ENCODE measurements at regions not wholly inside any gene's neighbourhood (a gene's known extent, or its start where the extent isn't known, plus 50 kb on each side); places are given as distances from the start of the nearest gene placed in this dataset.
"Not testable (repeated sequence)": the region's sequence is repeated elsewhere in the genome, so short reads cannot be mapped to it uniquely, and the experiment has no call there.

GRCh38 chr10:9357471-9357870, 1303.0 kb downstream of the GATA3 start:
- no peak overlapping the region for H3K27ac ChIP-seq (ENCODE audit: low read depth in 1 of 2, low read length in 1 of 2)
- no peaks in the 10 kb centered on the region for H3K27me3 ChIP-seq (ENCODE audit: control insufficient read depth in 2 of 2, insufficient read depth in 1 of 2, low read length in 1 of 2)
- no peaks in the 10 kb centered on the region for H3K36me3 ChIP-seq (ENCODE audit: control insufficient read depth in 2 of 2, insufficient read depth in 2 of 2, low read length in 1 of 2)
- H3K4me3 ChIP-seq (ENCODE audit: low read length in 2 of 2) = no peak overlapping the region
- WGBS = 90% methylated on average over 4 of the region's 4 CpGs
- peaks cover 0 to under 1% of the 10 kb centered on the region in 2 donors for H3K4me1 ChIP-seq (ENCODE audit: control insufficient read depth in 2 of 2, insufficient read depth in 2 of 2, low read length in 2 of 2)
- no peak for DNase-seq (ENCODE audit: low read depth in 6 of 9, low spot score in 9 of 9)
- no peaks in the 10 kb centered on the region for H3K9me3 ChIP-seq (ENCODE audit: control insufficient read depth in 2 of 2, insufficient read depth in 1 of 2, low read length in 1 of 2)

GRCh38 chr10:9362721-9363120, 1308.2 kb downstream of the GATA3 start:
- H3K27me3 ChIP-seq (ENCODE audit: control insufficient read depth in 2 of 2, insufficient read depth in 1 of 2, low read length in 1 of 2) = no peaks in the 10 kb centered on the region
- H3K36me3 ChIP-seq (ENCODE audit: control insufficient read depth in 2 of 2, insufficient read depth in 2 of 2, low read length in 1 of 2) = no peaks in the 10 kb centered on the region
- peaks cover 0 to 4% of the 10 kb centered on the region in 2 donors for H3K4me1 ChIP-seq (ENCODE audit: control insufficient read depth in 2 of 2, insufficient read depth in 2 of 2, low read length in 2 of 2)
- no peaks in the 10 kb centered on the region for H3K9me3 ChIP-seq (ENCODE audit: control insufficient read depth in 2 of 2, insufficient read depth in 1 of 2, low read length in 1 of 2)
- 38% methylated on average over 5 of the region's 5 CpGs for WGBS
- H3K4me3 ChIP-seq (ENCODE audit: low read length in 2 of 2) = no peak overlapping the region
- no peak overlapping the region for H3K27ac ChIP-seq (ENCODE audit: low read depth in 1 of 2, low read length in 1 of 2)
- peak in 5 of 9 donors; percentile 5 to 26 (median 9) for DNase-seq (ENCODE audit: low read depth in 6 of 9, low spot score in 9 of 9)

GRCh38 chr10:9379183-9379582, 1324.7 kb downstream of the GATA3 start:
- Histone ChIP-seq H3K4me1 (ENCODE audit: control insufficient read depth in 2 of 2, insufficient read depth in 2 of 2, low read length in 2 of 2) (no peaks in the 10 kb centered on the region), H3K4me3 (ENCODE audit: low read length in 2 of 2) (no peak overlapping the region), H3K27me3 (ENCODE audit: control insufficient read depth in 2 of 2, insufficient read depth in 1 of 2, low read length in 1 of 2) (no peaks in the 10 kb centered on the region), H3K27ac (ENCODE audit: low read depth in 1 of 2, low read length in 1 of 2) (no peak overlapping the region), H3K36me3 (ENCODE audit: control insufficient read depth in 2 of 2, insufficient read depth in 2 of 2, low read length in 1 of 2) (no peaks in the 10 kb centered on the region), H3K9me3 (ENCODE audit: control insufficient read depth in 2 of 2, insufficient read depth in 1 of 2, low read length in 1 of 2) (no peaks in the 10 kb centered on the region)
- WGBS = 97% methylated on average over 15 of the region's 15 CpGs
- DNase-seq (ENCODE audit: low read depth in 6 of 9, low spot score in 9 of 9) = no peak

- no peak for DNase-seq (ENCODE audit: low read depth in 6 of 9, low spot score in 9 of 9)
- Histone ChIP-seq H3K27ac (ENCODE audit: low read depth in 1 of 2, low read length in 1 of 2) (no peak overlapping the region), H3K4me3 (ENCODE audit: low read length in 2 of 2) (no peak overlapping the region), H3K9me3 (ENCODE audit: control insufficient read depth in 2 of 2, insufficient read depth in 1 of 2, low read length in 1 of 2) (no peaks in the 10 kb centered on the region), H3K36me3 (ENCODE audit: control insufficient read depth in 2 of 2, insufficient read depth in 2 of 2, low read length in 1 of 2) (no peaks in the 10 kb centered on the region), H3K27me3 (ENCODE audit: control insufficient read depth in 2 of 2, insufficient read depth in 1 of 2, low read length in 1 of 2) (no peaks in the 10 kb centered on the region), H3K4me1 (ENCODE audit: control insufficient read depth in 2 of 2, insufficient read depth in 2 of 2, low read length in 2 of 2) (no peaks in the 10 kb centered on the region)
- WGBS = 90% methylated on average over 5 of the region's 5 CpGs
Measured at GRCh38 chr10:9381733-9382532, 1327.4 kb downstream of the GATA3 start.

- Histone ChIP-seq H3K9me3 (ENCODE audit: control insufficient read depth in 2 of 2, insufficient read depth in 1 of 2, low read length in 1 of 2) (no peaks in the 10 kb centered on the region), H3K36me3 (ENCODE audit: control insufficient read depth in 2 of 2, insufficient read depth in 2 of 2, low read length in 1 of 2) (no peaks in the 10 kb centered on the region), H3K4me1 (ENCODE audit: control insufficient read depth in 2 of 2, insufficient read depth in 2 of 2, low read length in 2 of 2) (no peaks in the 10 kb centered on the region), H3K27me3 (ENCODE audit: control insufficient read depth in 2 of 2, insufficient read depth in 1 of 2, low read length in 1 of 2) (no peaks in the 10 kb centered on the region), H3K27ac (ENCODE audit: low read depth in 1 of 2, low read length in 1 of 2) (no peak overlapping the region), H3K4me3 (ENCODE audit: low read length in 2 of 2) (no peak overlapping the region)
- no peak for DNase-seq (ENCODE audit: low read depth in 6 of 9, low spot score in 9 of 9)
- WGBS = 90% methylated on average over 3 of the region's 3 CpGs
Measured at GRCh38 chr10:9382533-9382866, 1328.0 kb downstream of the GATA3 start.

DNA sequence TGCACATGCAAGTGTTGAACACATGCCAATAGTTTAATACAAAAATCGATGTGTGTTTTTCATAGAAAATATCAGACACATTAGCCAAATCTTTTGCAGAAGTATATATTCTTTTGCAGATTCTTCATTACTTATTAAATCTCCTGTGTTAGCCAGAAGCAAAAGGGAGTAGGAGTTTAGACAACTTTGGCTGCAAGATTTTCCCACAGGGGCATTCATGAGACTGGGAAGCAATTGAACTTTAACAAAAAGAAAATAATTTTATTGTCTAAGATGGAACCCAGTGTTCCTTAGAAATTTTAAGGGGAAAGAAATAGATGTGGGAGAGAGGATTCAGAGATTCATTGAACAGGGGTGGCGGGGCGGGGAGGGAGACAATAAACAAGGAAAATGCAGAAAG, 1336.0 kb downstream of the GATA3 start:
- no peak for DNase-seq (ENCODE audit: low read depth in 6 of 9, low spot score in 9 of 9)
- no peak overlapping the region for H3K27ac ChIP-seq (ENCODE audit: low read depth in 1 of 2, low read length in 1 of 2)
- 93% methylated on average over 3 of the region's 3 CpGs for WGBS

DNA sequence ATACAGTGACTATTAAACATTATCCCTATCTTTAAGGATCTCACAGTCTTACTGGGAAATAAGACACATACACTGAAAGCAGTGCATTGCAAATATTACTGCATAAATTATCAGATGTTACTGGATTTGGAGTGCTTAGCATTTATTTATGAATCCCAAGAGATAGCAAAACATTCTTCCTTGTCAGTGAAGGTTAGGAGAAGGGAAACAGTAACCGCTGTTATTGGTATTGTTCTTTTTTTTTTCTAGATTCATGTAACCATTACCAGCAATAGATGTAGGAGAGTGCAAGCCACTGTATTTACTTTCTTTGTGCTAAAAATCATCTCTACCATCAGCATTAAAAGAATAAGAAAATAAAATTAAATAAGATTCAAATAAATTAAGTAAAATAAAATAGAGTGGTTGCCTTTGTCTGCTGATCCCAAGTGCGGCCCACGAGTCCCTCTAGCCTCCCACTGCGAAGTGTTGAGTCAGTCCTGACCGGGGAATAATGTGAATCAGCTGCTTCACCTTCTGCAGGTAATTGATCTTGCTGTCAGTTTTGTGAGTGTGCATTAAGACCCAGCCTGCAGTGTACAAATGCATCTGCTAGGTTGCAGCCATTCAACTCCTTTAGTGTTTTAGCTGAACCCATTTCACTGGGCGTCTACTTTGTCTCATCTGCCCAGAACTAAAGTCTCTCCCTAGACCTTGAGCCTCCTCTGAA, 1344.9 kb downstream of the GATA3 start:
- Histone ChIP-seq H3K27ac (ENCODE audit: low read depth in 1 of 2, low read length in 1 of 2) (no peak overlapping the region), H3K4me1 (ENCODE audit: control insufficient read depth in 2 of 2, insufficient read depth in 2 of 2, low read length in 2 of 2) (no peaks in the 10 kb centered on the region), H3K36me3 (ENCODE audit: control insufficient read depth in 2 of 2, insufficient read depth in 2 of 2, low read length in 1 of 2) (no peaks in the 10 kb centered on the region), H3K9me3 (ENCODE audit: control insufficient read depth in 2 of 2, insufficient read depth in 1 of 2, low read length in 1 of 2) (no peaks in the 10 kb centered on the region), H3K27me3 (ENCODE audit: control insufficient read depth in 2 of 2, insufficient read depth in 1 of 2, low read length in 1 of 2) (no peaks in the 10 kb centered on the region), H3K4me3 (ENCODE audit: low read length in 2 of 2) (no peak overlapping the region)
- WGBS = 95% methylated on average over 6 of the region's 6 CpGs
- no peak for DNase-seq (ENCODE audit: low read depth in 6 of 9, low spot score in 9 of 9)

More for the DNA sequence above, 1336.0 kb downstream of the GATA3 start:
- H3K9me3 ChIP-seq (ENCODE audit: control insufficient read depth in 2 of 2, insufficient read depth in 1 of 2, low read length in 1 of 2) = no peaks in the 10 kb centered on the region
- no peaks in the 10 kb centered on the region for H3K36me3 ChIP-seq (ENCODE audit: control insufficient read depth in 2 of 2, insufficient read depth in 2 of 2, low read length in 1 of 2)
- H3K4me1 ChIP-seq (ENCODE audit: control insufficient read depth in 2 of 2, insufficient read depth in 2 of 2, low read length in 2 of 2) = no peaks in the 10 kb centered on the region
- no peak overlapping the region for H3K4me3 ChIP-seq (ENCODE audit: low read length in 2 of 2)
- H3K27me3 ChIP-seq (ENCODE audit: control insufficient read depth in 2 of 2, insufficient read depth in 1 of 2, low read length in 1 of 2) = no peaks in the 10 kb centered on the region

DNA sequence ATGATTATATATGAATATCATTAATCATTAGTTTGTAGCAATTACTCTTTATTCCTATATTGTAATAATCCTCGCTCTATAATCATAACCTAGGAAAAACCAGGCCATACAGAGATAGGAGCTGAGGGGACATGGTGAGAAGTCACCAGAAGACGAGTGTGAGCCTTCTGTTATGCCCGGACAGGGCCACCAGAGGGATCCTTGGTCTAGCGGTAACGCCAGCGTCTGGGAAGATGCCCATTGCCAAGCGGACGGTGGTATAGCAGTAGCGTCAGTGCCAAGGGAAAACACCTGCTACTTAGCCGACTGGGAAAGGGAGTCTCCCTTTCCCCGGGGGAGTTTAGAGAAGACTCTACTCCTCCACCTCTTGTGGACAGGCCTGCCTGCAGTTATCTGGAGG, 1347.6 kb downstream of the GATA3 start:
- H3K27ac ChIP-seq (ENCODE audit: low read depth in 1 of 2, low read length in 1 of 2); DNase-seq (ENCODE audit: low read depth in 6 of 9, low spot score in 9 of 9); H3K4me1 ChIP-seq (ENCODE audit: control insufficient read depth in 2 of 2, insufficient read depth in 2 of 2, low read length in 2 of 2); H3K36me3 ChIP-seq (ENCODE audit: control insufficient read depth in 2 of 2, insufficient read depth in 2 of 2, low read length in 1 of 2); H3K9me3 ChIP-seq (ENCODE audit: control insufficient read depth in 2 of 2, insufficient read depth in 1 of 2, low read length in 1 of 2); H3K4me3 ChIP-seq (ENCODE audit: low read length in 2 of 2); H3K27me3 ChIP-seq (ENCODE audit: control insufficient read depth in 2 of 2, insufficient read depth in 1 of 2, low read length in 1 of 2): not testable (repeated sequence)
- WGBS = 90% methylated on average over 11 of the region's 11 CpGs

DNA sequence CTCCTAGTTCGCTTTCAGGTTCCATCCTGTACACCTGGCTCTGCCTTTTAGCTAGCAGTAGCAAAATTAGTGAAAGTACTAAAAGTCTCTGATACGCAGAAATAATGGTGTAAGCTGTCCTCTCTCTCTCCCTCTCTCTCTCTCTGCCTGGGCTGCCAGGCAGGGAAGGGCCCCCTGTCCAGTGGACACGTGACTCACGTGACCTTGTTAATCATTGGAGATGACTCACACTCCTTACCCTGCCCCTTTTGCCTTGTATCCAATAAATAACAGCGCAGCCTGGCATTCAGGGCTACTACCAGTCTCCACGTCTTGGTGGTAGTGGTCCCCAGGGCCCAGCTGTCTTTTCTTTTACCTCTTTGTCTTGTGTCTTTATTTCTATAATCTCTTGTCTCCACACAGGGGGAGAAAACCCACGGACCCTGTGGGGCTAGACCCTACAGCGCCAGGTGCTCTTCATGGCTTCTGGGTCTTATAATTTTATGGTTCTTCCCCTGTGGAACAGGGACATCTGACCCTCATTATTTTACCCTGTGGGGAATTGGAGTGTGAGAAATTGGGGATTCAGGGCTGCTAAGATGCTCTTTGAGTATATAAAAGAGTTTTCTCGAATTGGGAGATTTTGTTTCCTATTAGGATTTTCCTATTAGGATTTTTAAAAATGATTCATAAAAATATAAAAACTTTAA, 1348.2 kb downstream of the GATA3 start:
- DNase-seq (ENCODE audit: low read depth in 6 of 9, low spot score in 9 of 9); H3K9me3 ChIP-seq (ENCODE audit: control insufficient read depth in 2 of 2, insufficient read depth in 1 of 2, low read length in 1 of 2); H3K36me3 ChIP-seq (ENCODE audit: control insufficient read depth in 2 of 2, insufficient read depth in 2 of 2, low read length in 1 of 2); H3K4me1 ChIP-seq (ENCODE audit: control insufficient read depth in 2 of 2, insufficient read depth in 2 of 2, low read length in 2 of 2); H3K4me3 ChIP-seq (ENCODE audit: low read length in 2 of 2); H3K27me3 ChIP-seq (ENCODE audit: control insufficient read depth in 2 of 2, insufficient read depth in 1 of 2, low read length in 1 of 2); H3K27ac ChIP-seq (ENCODE audit: low read depth in 1 of 2, low read length in 1 of 2): not testable (repeated sequence)
- WGBS = 84% methylated on average over 9 of the region's 9 CpGs
